T-helper 1 cell treated with Interleukin-12 subunit alpha and Interleukin-12 subunit beta and Interleukin-4 antibody, amounts not matched to agents 30 μg/mL and 1 μg/mL, for 36 hours (primary cell): ENCODE measurements at regions not wholly inside any gene's neighbourhood (a gene's known extent, or its start where the extent isn't known, plus 50 kb on each side); places are given as distances from the start of the nearest gene placed in this dataset.
"Not testable (repeated sequence)": the region's sequence is repeated elsewhere in the genome, so short reads cannot be mapped to it uniquely, and the experiment has no call there.

ENCODE experiments used
- H3K27ac Mint-ChIP-seq: one replicate; pipeline ENCODE4 v1.8.0; 2021; ENCODE audit warnings: mild to moderate bottlenecking, mixed read lengths
- H3K27me3 Mint-ChIP-seq: one replicate; pipeline ENCODE4 v1.8.0; 2021; ENCODE audit warnings: low read depth, mixed read lengths
- H3K36me3 Mint-ChIP-seq: one replicate; pipeline ENCODE4 v1.8.0; 2021; ENCODE audit warnings: low read depth, mixed read lengths
- H3K4me1 Mint-ChIP-seq: one replicate; pipeline ENCODE4 v1.8.0; 2021; ENCODE audit warnings: low read depth, mixed read lengths
- H3K4me3 Mint-ChIP-seq: one replicate; pipeline ENCODE4 v1.8.0; 2021; ENCODE audit warnings: mild to moderate bottlenecking, moderate library complexity, mixed read lengths
- H3K9me3 Mint-ChIP-seq: one replicate; pipeline ENCODE4 v1.8.0; 2021; ENCODE audit warnings: mixed read lengths

- no peaks in the 10 kb centered on the region for H3K9me3 Mint-ChIP-seq
- H3K27me3 Mint-ChIP-seq: peaks cover 31% of the 10 kb centered on the region
- no peaks in the 10 kb centered on the region for H3K36me3 Mint-ChIP-seq
- H3K4me1 Mint-ChIP-seq: peaks cover 10% of the 10 kb centered on the region
- H3K27ac Mint-ChIP-seq: no peak overlapping the region
- no peak overlapping the region for H3K4me3 Mint-ChIP-seq
Observed at GRCh38 chr13:112209266-112209665, 142.3 kb downstream of the SOX1 start.

DNA sequence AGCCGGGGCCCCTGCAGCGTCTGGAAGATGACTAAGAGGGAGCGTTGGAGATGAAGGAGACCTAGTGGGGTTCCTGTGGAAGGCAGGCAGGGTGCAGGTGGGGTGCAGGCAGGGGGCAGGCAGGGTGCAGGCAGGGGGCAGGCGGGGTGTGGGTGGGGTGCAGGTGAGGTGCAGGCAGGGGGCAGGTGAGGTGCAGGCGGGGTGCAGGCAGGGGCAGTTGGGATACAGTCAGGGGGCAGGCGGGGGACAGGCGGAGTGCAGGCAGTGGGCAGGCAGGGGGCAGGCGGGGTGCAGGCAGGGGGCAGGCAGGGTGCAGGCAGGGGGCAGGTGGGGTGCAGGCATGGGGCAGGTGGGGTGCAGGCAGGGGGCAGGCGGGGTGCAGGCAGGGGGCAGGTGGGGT lies 142.8 kb downstream of the SOX1 start:
- no peaks in the 10 kb centered on the region for H3K36me3 Mint-ChIP-seq
- peaks cover 7% of the 10 kb centered on the region for H3K4me1 Mint-ChIP-seq

GRCh38 chr13:112210371-112210770 lies 143.4 kb downstream of the SOX1 start:
- Mint-ChIP-seq H3K4me3 (no peak overlapping the region), H3K27me3 (peaks cover 20% of the 10 kb centered on the region), H3K9me3 (no peaks in the 10 kb centered on the region), H3K27ac (no peak overlapping the region), H3K4me1 (peaks cover under 1% of the 10 kb centered on the region), H3K36me3 (no peaks in the 10 kb centered on the region)

More for the DNA sequence above, 142.8 kb downstream of the SOX1 start:
- Mint-ChIP-seq H3K9me3 (no peaks in the 10 kb centered on the region), H3K27ac (no peak overlapping the region), H3K27me3 (peaks cover 27% of the 10 kb centered on the region), H3K4me3 (no peak overlapping the region)

DNA sequence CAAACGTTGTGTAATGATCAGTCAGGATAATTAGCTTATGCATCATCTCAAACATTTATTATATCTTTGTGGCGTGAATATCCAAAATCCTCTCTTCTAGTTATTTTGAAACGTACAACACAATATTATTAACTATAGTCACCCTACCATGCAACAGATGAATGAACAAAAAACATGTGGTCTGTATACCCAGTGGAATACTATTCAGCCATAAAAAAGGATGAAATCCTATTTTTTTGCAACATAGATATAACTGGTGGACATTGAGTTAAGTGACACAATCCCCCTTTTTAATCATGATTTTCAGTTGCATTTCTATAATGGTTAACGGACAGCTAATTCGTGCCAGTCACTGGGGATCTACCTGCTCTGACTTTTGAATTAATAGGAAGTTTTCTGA lies 145.6 kb downstream of the SOX1 start:
- Mint-ChIP-seq H3K36me3 (no peaks in the 10 kb centered on the region), H3K27ac (no peak overlapping the region), H3K4me1 (no peaks in the 10 kb centered on the region)

GRCh38 chr13:112213467-112214255 lies 146.7 kb downstream of the SOX1 start:
- no peaks in the 10 kb centered on the region for H3K27me3 Mint-ChIP-seq
- H3K4me1 Mint-ChIP-seq: no peaks in the 10 kb centered on the region
- no peaks in the 10 kb centered on the region for H3K9me3 Mint-ChIP-seq
- H3K4me3 Mint-ChIP-seq: no peak overlapping the region
- H3K27ac Mint-ChIP-seq: no peak overlapping the region
- H3K36me3 Mint-ChIP-seq: no peaks in the 10 kb centered on the region

More for the DNA sequence above, 145.6 kb downstream of the SOX1 start:
- no peak overlapping the region for H3K4me3 Mint-ChIP-seq
- H3K27me3 Mint-ChIP-seq: peaks cover 6% of the 10 kb centered on the region
- H3K9me3 Mint-ChIP-seq: no peaks in the 10 kb centered on the region

DNA sequence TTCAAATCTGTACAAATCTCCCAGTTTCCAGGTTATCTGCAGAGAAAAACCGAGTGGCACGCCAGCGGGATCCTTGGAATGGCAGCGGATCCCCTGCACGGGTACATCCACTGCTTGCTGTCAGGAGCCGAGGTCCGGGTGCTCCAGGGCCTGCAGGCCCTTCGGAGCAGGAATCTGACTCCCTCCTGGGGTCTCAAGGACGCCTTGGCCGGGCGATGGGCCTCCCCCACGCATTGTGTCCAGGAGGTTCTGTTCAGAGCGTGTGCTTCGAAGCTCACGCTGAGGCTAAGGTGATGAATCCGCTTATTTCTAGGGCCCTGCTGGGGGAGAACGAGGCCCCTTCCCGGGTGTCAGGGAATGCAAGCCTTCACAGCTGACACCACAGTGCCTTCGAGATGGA lies 148.9 kb downstream of the SOX1 start:
- Mint-ChIP-seq H3K27ac (no peak overlapping the region), H3K27me3 (no peaks in the 10 kb centered on the region), H3K4me1 (no peaks in the 10 kb centered on the region), H3K36me3 (no peaks in the 10 kb centered on the region), H3K4me3 (no peak overlapping the region), H3K9me3 (no peaks in the 10 kb centered on the region)

GRCh38 chr13:112217431-112217830 lies 150.5 kb downstream of the SOX1 start:
- Mint-ChIP-seq H3K4me3 (no peak overlapping the region), H3K36me3 (no peaks in the 10 kb centered on the region), H3K27me3 (no peaks in the 10 kb centered on the region), H3K9me3 (no peaks in the 10 kb centered on the region), H3K27ac (no peak overlapping the region), H3K4me1 (no peaks in the 10 kb centered on the region)

GRCh38 chr13:112218416-112218815 lies 151.5 kb downstream of the SOX1 start:
- Mint-ChIP-seq H3K4me1 (no peaks in the 10 kb centered on the region), H3K9me3 (no peaks in the 10 kb centered on the region), H3K27me3 (no peaks in the 10 kb centered on the region), H3K27ac (no peak overlapping the region), H3K36me3 (no peaks in the 10 kb centered on the region), H3K4me3 (no peak overlapping the region)

DNA sequence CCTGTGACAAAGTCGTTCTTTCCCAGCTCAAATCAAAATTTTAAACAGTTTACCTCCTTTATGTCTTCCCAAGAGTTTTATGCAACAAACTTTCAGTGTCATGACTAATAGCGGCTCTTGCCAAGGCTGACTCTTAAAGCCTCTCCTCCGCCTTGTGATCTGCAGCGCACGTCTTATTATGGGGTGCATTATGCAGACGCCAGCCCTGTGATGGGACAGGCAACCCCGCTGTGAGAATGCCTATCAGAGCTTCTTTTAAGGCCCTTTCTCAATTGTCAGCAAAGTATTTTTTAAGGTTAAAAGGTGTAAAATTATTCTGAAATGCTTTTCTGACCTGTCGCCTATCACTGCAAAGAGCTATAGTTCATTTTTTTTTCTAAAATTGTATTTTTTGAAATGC lies 152.8 kb downstream of the SOX1 start:
- H3K36me3 Mint-ChIP-seq: no peaks in the 10 kb centered on the region
- no peaks in the 10 kb centered on the region for H3K4me1 Mint-ChIP-seq
- H3K4me3 Mint-ChIP-seq: no peak overlapping the region
- no peak overlapping the region for H3K27ac Mint-ChIP-seq
- H3K9me3 Mint-ChIP-seq: no peaks in the 10 kb centered on the region
- H3K27me3 Mint-ChIP-seq: no peaks in the 10 kb centered on the region

GRCh38 chr13:112220296-112220875 lies 153.4 kb downstream of the SOX1 start:
- H3K4me3 Mint-ChIP-seq: no peak overlapping the region
- no peak overlapping the region for H3K27ac Mint-ChIP-seq
- no peaks in the 10 kb centered on the region for H3K4me1 Mint-ChIP-seq
- no peaks in the 10 kb centered on the region for H3K9me3 Mint-ChIP-seq
- no peaks in the 10 kb centered on the region for H3K27me3 Mint-ChIP-seq
- no peaks in the 10 kb centered on the region for H3K36me3 Mint-ChIP-seq

DNA sequence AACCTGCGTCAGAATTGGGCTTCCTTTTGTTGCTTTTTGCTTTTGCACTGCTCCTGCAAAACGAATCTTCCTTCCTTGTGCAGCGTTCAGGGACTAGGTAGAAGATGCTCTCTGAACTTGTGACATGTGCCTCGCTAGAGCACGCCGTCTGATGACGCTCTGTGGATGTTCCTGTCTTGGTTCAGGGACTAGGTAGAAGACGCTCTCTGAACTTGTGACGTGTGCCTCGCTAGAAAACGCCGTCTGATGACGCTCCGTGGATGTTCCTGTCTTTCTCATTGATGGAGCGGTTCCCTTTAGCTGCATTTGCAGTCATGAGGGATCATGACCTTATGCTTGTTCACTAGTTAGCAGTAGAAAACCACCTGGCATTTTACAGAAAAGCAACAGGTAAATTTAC lies 154.0 kb downstream of the SOX1 start:
- H3K36me3 Mint-ChIP-seq: no peaks in the 10 kb centered on the region
- no peaks in the 10 kb centered on the region for H3K9me3 Mint-ChIP-seq
- H3K4me3 Mint-ChIP-seq: no peak overlapping the region
- H3K27ac Mint-ChIP-seq: no peak overlapping the region
- no peaks in the 10 kb centered on the region for H3K4me1 Mint-ChIP-seq
- H3K27me3 Mint-ChIP-seq: no peaks in the 10 kb centered on the region

DNA sequence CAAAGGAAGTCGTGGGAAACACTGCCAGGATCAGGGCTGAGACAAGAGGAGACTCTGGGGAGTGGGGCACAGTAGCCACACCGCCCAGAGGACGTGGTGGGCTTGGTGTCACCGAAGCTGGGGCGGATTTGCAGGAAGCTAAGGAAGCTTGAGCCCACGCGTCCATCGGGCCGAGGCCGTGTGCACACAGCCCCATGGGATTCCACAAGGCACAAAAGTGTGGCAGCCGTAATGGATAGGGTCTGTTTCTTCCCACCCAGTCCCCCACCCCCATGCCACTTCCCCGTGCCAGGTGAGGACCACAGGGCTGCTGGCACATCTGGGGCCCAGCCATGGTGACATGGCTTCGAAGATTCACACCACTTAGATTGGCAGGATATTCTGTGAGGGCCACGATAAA lies 153.2 kb upstream of the SPACA7 start:
- no peak overlapping the region for H3K27ac Mint-ChIP-seq
- no peaks in the 10 kb centered on the region for H3K27me3 Mint-ChIP-seq
- no peaks in the 10 kb centered on the region for H3K36me3 Mint-ChIP-seq
- no peaks in the 10 kb centered on the region for H3K4me1 Mint-ChIP-seq
- no peak overlapping the region for H3K4me3 Mint-ChIP-seq
- H3K9me3 Mint-ChIP-seq: no peaks in the 10 kb centered on the region

DNA sequence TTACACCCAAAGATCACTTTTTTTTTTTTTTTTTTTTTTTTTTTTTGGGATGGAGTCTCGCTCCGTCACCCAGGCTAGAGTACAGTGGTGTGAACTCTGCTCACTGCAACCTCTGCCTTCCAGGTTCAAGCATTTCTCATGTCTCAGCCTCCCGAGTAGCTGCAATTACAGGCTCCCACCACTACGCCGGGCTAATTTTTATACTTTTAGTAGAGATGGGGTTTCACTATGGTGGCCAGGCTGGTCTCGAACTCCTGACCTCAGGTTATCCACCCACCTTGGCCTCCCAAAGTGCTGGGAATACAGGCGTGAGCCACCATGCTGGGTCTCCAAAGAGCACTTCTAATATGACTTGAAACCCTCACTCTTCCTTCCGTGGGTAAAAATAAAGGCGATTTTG lies 152.2 kb upstream of the SPACA7 start:
- H3K27me3 Mint-ChIP-seq, H3K4me1 Mint-ChIP-seq, H3K27ac Mint-ChIP-seq, H3K4me3 Mint-ChIP-seq, H3K9me3 Mint-ChIP-seq, H3K36me3 Mint-ChIP-seq: not testable (repeated sequence)

- no peak overlapping the region for H3K27ac Mint-ChIP-seq
- no peaks in the 10 kb centered on the region for H3K36me3 Mint-ChIP-seq
- no peaks in the 10 kb centered on the region for H3K9me3 Mint-ChIP-seq
- H3K27me3 Mint-ChIP-seq: no peaks in the 10 kb centered on the region
- no peaks in the 10 kb centered on the region for H3K4me1 Mint-ChIP-seq
- no peak overlapping the region for H3K4me3 Mint-ChIP-seq
Observed at GRCh38 chr13:112225429-112226090, 150.6 kb upstream of the SPACA7 start.

GRCh38 chr13:112226320-112227002 lies 149.7 kb upstream of the SPACA7 start:
- H3K27ac Mint-ChIP-seq: no peak overlapping the region
- no peaks in the 10 kb centered on the region for H3K36me3 Mint-ChIP-seq
- no peaks in the 10 kb centered on the region for H3K9me3 Mint-ChIP-seq
- no peaks in the 10 kb centered on the region for H3K27me3 Mint-ChIP-seq
- no peaks in the 10 kb centered on the region for H3K4me1 Mint-ChIP-seq
- H3K4me3 Mint-ChIP-seq: no peak overlapping the region
